Peyer's patch (tissue), 4 donors: ENCODE measurements at regions not wholly inside any gene's neighbourhood (a gene's known extent, or its start where the extent isn't known, plus 50 kb on each side); places are given as distances from the start of the nearest gene placed in this dataset.

Experiments
- CTCF ChIP-seq, 6 experiments: fragments of 450-650 bp in 4 of 6; fragments of 200-600 bp in 2 of 6; sonication (generic) in 1 of 6; IDR thresholded peaks; one replicate each; pipeline ENCODE4 v1.5.1; 2017 to 2019; ENCODE audit warnings: antibody characterized with exemption in 6 of 6, mild to moderate bottlenecking in 3 of 6, moderate library complexity in 1 of 6
- POLR2A ChIP-seq, 2 donors: fragments of 450-650 bp; IDR thresholded peaks; one replicate each; pipeline ENCODE4 v1.5.1; 2017; ENCODE audit warnings: antibody characterized with exemption in 2 of 2, mild to moderate bottlenecking in 2 of 2, moderate library complexity in 2 of 2

DNA sequence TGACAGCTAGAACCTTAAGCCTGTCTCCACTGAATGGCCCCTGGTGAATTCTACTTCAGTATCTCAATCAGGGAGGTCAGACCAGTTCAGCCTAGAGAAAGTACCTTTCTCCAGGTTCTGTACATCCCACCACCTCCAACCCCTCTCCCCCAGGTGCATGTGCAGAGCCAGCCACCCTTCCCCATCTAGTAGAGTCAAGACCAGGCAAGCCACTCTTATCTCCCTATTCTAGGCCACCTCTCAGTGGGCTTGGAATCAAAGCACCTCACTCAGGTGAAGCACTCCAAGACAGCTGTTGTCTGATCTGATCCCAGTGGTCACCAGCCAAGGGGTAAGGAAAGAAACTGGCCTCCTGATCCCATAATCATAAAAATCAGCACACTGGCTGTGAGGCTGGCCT is 340.9 kb downstream of the BCL11B start:
- TF ChIP-seq CTCF (IDR thresholded peaks at IDR 0.05) (no peak), POLR2A (IDR thresholded peaks at IDR 0.05) (no peak)
